ENCODE measurements at regions not wholly inside any gene's neighbourhood (a gene's known extent, or its start where the extent isn't known, plus 50 kb on each side); places are given as distances from the start of the nearest gene placed in this dataset.

- no peak for TF ChIP-seq CTCF (IDR thresholded peaks at IDR 0.05)
- no peak for TF ChIP-seq EZH2 (IDR thresholded peaks at IDR 0.05; ENCODE audit: borderline replicate concordance, insufficient read depth, low read depth, low read length, poor library complexity, severe bottlenecking)
- H3K4me3 ChIP-seq (ENCODE audit: control extremely low read depth in 1 of 5, extremely low read depth in 1 of 5, insufficient read depth in 1 of 5, low read depth in 2 of 5, low read length in 4 of 5): no peak overlapping the region
- H3K79me2 ChIP-seq (ENCODE audit: control insufficient read depth, insufficient read depth, low read length): no peaks in the 10 kb centered on the region
- ChIA-PET POLR2A (no interaction called here), CTCF (no interaction called here)
- Mint-ChIP-seq H3K27ac (no peak overlapping the region), H3K4me3 (no peak overlapping the region), H3K4me1 (no peaks in the 10 kb centered on the region), H3K9me3 (ENCODE audit: insufficient read depth) (no peaks in the 10 kb centered on the region), H3K27me3 (no peaks in the 10 kb centered on the region)
- no peak overlapping the region for H3K9ac ChIP-seq (ENCODE audit: low read length)
- ATAC-seq (ENCODE audit: low read depth) (no peak), DNase-seq (no peak)
- no peaks in the 10 kb centered on the region for H3K4me1 ChIP-seq (ENCODE audit: control insufficient read depth in 2 of 2, insufficient read depth in 2 of 2, low read length in 2 of 2)
- H3K9me3 ChIP-seq (ENCODE audit: control extremely low read depth in 1 of 3, control insufficient read depth in 2 of 3, insufficient read depth in 1 of 3, low read length in 2 of 3): no peaks in the 10 kb centered on the region
- intact Hi-C loops (cut with micrococcal nuclease): no loop called here
- no peaks in the 10 kb centered on the region for H3K27me3 ChIP-seq (replicated peaks in 1 of 4; ENCODE audit: control extremely low read depth in 1 of 4, control insufficient read depth in 3 of 4, insufficient read depth in 4 of 4, low read length in 3 of 4)
- no peak overlapping the region for H3K27ac ChIP-seq (ENCODE audit: low read length in 2 of 2)
- no peak overlapping the region for H2AFZ ChIP-seq (ENCODE audit: insufficient read depth, low read depth, low read length, poor library complexity, severe bottlenecking)
- WGBS (ENCODE audit: insufficient coverage): 83% methylated on average over 2 of the region's 3 CpGs
- H3K4me2 ChIP-seq (replicated peaks; ENCODE audit: low read depth, low read length, poor library complexity, severe bottlenecking): no peak overlapping the region
- H3K36me3 ChIP-seq (replicated peaks in 1 of 2; ENCODE audit: control extremely low read depth in 1 of 2, control insufficient read depth in 1 of 2, extremely low read depth in 1 of 2, insufficient read depth in 2 of 2, low read length in 1 of 2): no peaks in the 10 kb centered on the region
- H4K20me1 ChIP-seq (ENCODE audit: control insufficient read depth, insufficient read depth, low read length, poor library complexity, severe bottlenecking): no peaks in the 10 kb centered on the region
Observed at GRCh38 chr9:108311745-108312144, 544.0 kb downstream of the ACTL7B start.

GRCh38 chr9:108310202-108310601 is 545.6 kb downstream of the ACTL7B start:
- H3K27me3 Mint-ChIP-seq: no peaks in the 10 kb centered on the region
- H3K4me1 Mint-ChIP-seq: no peaks in the 10 kb centered on the region
- DNase-seq (no peak), ATAC-seq (ENCODE audit: low read depth) (no peak)
- no peaks in the 10 kb centered on the region for H3K9me3 Mint-ChIP-seq (ENCODE audit: insufficient read depth)
- Histone ChIP-seq H3K9me3 (ENCODE audit: control extremely low read depth in 1 of 3, control insufficient read depth in 2 of 3, insufficient read depth in 1 of 3, low read length in 2 of 3) (no peaks in the 10 kb centered on the region), H3K4me2 (replicated peaks; ENCODE audit: low read depth, low read length, poor library complexity, severe bottlenecking) (no peak overlapping the region), H2AFZ (ENCODE audit: insufficient read depth, low read depth, low read length, poor library complexity, severe bottlenecking) (no peak overlapping the region), H3K79me2 (ENCODE audit: control insufficient read depth, insufficient read depth, low read length) (no peaks in the 10 kb centered on the region), H3K4me1 (ENCODE audit: control insufficient read depth in 2 of 2, insufficient read depth in 2 of 2, low read length in 2 of 2) (no peaks in the 10 kb centered on the region), H3K4me3 (ENCODE audit: control extremely low read depth in 1 of 5, extremely low read depth in 1 of 5, insufficient read depth in 1 of 5, low read depth in 2 of 5, low read length in 4 of 5) (no peak overlapping the region), H3K9ac (ENCODE audit: low read length) (no peak overlapping the region), H3K27me3 (replicated peaks in 1 of 4; ENCODE audit: control extremely low read depth in 1 of 4, control insufficient read depth in 3 of 4, insufficient read depth in 4 of 4, low read length in 3 of 4) (no peaks in the 10 kb centered on the region), H3K36me3 (replicated peaks in 1 of 2; ENCODE audit: control extremely low read depth in 1 of 2, control insufficient read depth in 1 of 2, extremely low read depth in 1 of 2, insufficient read depth in 2 of 2, low read length in 1 of 2) (no peaks in the 10 kb centered on the region), H3K27ac (ENCODE audit: low read length in 2 of 2) (no peak overlapping the region), H4K20me1 (ENCODE audit: control insufficient read depth, insufficient read depth, low read length, poor library complexity, severe bottlenecking) (no peaks in the 10 kb centered on the region)
- POLR2A ChIA-PET: no interaction called here
- no peak overlapping the region for H3K27ac Mint-ChIP-seq
- no peak overlapping the region for H3K4me3 Mint-ChIP-seq
- intact Hi-C loops (cut with micrococcal nuclease): no loop called here
- 95% methylated on average over 3 of the region's 3 CpGs for WGBS (ENCODE audit: insufficient coverage)
- TF ChIP-seq EZH2 (IDR thresholded peaks at IDR 0.05; ENCODE audit: borderline replicate concordance, insufficient read depth, low read depth, low read length, poor library complexity, severe bottlenecking) (no peak), CTCF (IDR thresholded peaks at IDR 0.05) (no peak)
- CTCF ChIA-PET: no interaction called here

Measured in B cell (primary cell).